Endothelial cell of umbilical vein (primary cell): ENCODE measurements at regions not wholly inside any gene's neighbourhood (a gene's known extent, or its start where the extent isn't known, plus 50 kb on each side); places are given as distances from the start of the nearest gene placed in this dataset.

ENCODE experiments used
- BruUV-seq: library from RNA; stranded (reverse); fragments of 400-500 nt; replicated peaks from 2 replicates; lab custom pipeline; 2021; lab: Mats Ljungman, UMichigan
- CTCF ChIA-PET: fragments of 300-600, 350-600 bp; sonication (Branson Sonifier 250); formaldehyde crosslinking; loops from one replicate; lab custom pipeline; 2021; ENCODE audit warnings: antibody characterized with exemption, inconsistent platforms; lab: Charles Lee
- POLR2A ChIA-PET: fragments of 300-600, 350-600 bp; sonication (Branson Sonifier 250); formaldehyde crosslinking; loops from one replicate; lab custom pipeline; 2021; ENCODE audit warnings: antibody characterized with exemption, inconsistent platforms; lab: Charles Lee
- DNase-seq: peaks from one replicate; pipeline ENCODE4 v3.0.0-alpha.2; 2011; ENCODE audit warnings: low read depth, low spot score
- FAIRE-seq: peaks from 2 replicates; lab custom pipeline; 2011; peaks lifted over from hg19 to GRCh38; lab: Jason Lieb, UNC
- H2AFZ ChIP-seq: 2 replicates; pipeline ENCODE4 v1.6.0; 2012; ENCODE audit warnings: low read depth, low read length, control low read depth, inconsistent platforms
- H3K27ac ChIP-seq: 2 replicates; pipeline ENCODE4 v1.5.1; 2011; ENCODE audit warnings: low read depth, mild to moderate bottlenecking, control low read depth, low read length, moderate library complexity; ENCODE audit not compliant: insufficient read depth
- H3K27me3 ChIP-seq, 2 experiments: 2 replicates each; pipeline versions ENCODE4 v1.6.0 to v1.6.1; 2011; ENCODE audit warnings: low read length in 2 of 2, mixed read lengths in 1 of 2; ENCODE audit not compliant: control insufficient read depth in 2 of 2, insufficient read depth in 2 of 2
- H3K36me3 ChIP-seq, 2 experiments: 2 replicates in 1 of 2; 3 replicates in 1 of 2; pipeline ENCODE4 v1.5.1; 2011; ENCODE audit warnings: low read length in 2 of 2, mild to moderate bottlenecking in 1 of 2, moderate library complexity in 1 of 2; ENCODE audit not compliant: control insufficient read depth in 2 of 2, insufficient read depth in 2 of 2; ENCODE audit errors: extremely low read depth in 1 of 2
- H3K4me1 ChIP-seq: 3 replicates; pipeline ENCODE4 v1.5.1; 2011; ENCODE audit warnings: mild to moderate bottlenecking, low read length; ENCODE audit not compliant: control insufficient read depth, insufficient read depth; ENCODE audit errors: extremely low read depth
- H3K4me2 ChIP-seq: 2 replicates; pipeline ENCODE4 v1.6.1; 2011; ENCODE audit warnings: low read length, control low read depth, mixed read lengths; ENCODE audit not compliant: insufficient read depth
- H3K4me3 ChIP-seq, 3 experiments: fragments of 200-600 bp in 1 of 3; sonication (generic), shearing (Covaris generic) in 1 of 3; replicated peaks in 1 of 3; 2 replicates each; pipeline ENCODE4 v1.5.1; 2011 to 2016; ENCODE audit warnings: control low read depth in 3 of 3, low read length in 3 of 3, mild to moderate bottlenecking in 2 of 3, inconsistent platforms in 1 of 3, low read depth in 1 of 3, moderate library complexity in 1 of 3; ENCODE audit not compliant: insufficient read depth in 1 of 3
- H3K79me2 ChIP-seq: 2 replicates; pipeline ENCODE4 v1.6.0; 2012; ENCODE audit warnings: low read length, inconsistent platforms; ENCODE audit not compliant: control insufficient read depth, insufficient read depth
- H3K9ac ChIP-seq: replicated peaks from 2 replicates; pipeline ENCODE3; 2011; ENCODE audit warnings: low read length, control low read depth; ENCODE audit not compliant: insufficient read depth; ENCODE audit errors: extremely low read depth
- H3K9me1 ChIP-seq: replicated peaks from 3 replicates; pipeline ENCODE4 v1.6.0; 2011; ENCODE audit warnings: mild to moderate bottlenecking, low read length; ENCODE audit not compliant: control insufficient read depth, insufficient read depth; ENCODE audit errors: extremely low read depth
- H3K9me3 ChIP-seq: replicated peaks from 2 replicates; pipeline ENCODE4 v1.5.1; 2012; ENCODE audit warnings: low read length, inconsistent platforms; ENCODE audit not compliant: control insufficient read depth, insufficient read depth
- H4K20me1 ChIP-seq: replicated peaks from 2 replicates; pipeline ENCODE3; 2011; ENCODE audit warnings: mild to moderate bottlenecking, low read length; ENCODE audit not compliant: control insufficient read depth, insufficient read depth; ENCODE audit errors: extremely low read depth
- CTCF ChIP-seq, 2 donors: IDR thresholded peaks; 1 replicate in 1 of 2; 2 replicates in 1 of 2; pipeline ENCODE4 v1.5.1; 2011; ENCODE audit warnings: low read length in 2 of 2, mild to moderate bottlenecking in 2 of 2, moderate library complexity in 2 of 2, control low read depth in 1 of 2, inconsistent platforms in 1 of 2, low read depth in 1 of 2; ENCODE audit not compliant: insufficient read depth in 1 of 2; ENCODE audit errors: extremely low read depth in 1 of 2
- EZH2 ChIP-seq: IDR thresholded peaks from 2 replicates; pipeline ENCODE4 v1.6.1; 2012; ENCODE audit warnings: borderline replicate concordance, low read depth, mild to moderate bottlenecking, moderate library complexity, low read length, inconsistent platforms; ENCODE audit not compliant: severe bottlenecking
- FOS ChIP-seq: IDR thresholded peaks from 2 replicates; pipeline ENCODE4 v1.6.1; 2011; ENCODE audit warnings: mild to moderate bottlenecking, low read length, moderate library complexity, borderline replicate concordance; ENCODE audit not compliant: insufficient read depth
- GATA2 ChIP-seq: IDR thresholded peaks from 2 replicates; pipeline ENCODE4 v1.7.0; 2011; ENCODE audit warnings: low read depth, mild to moderate bottlenecking, moderate library complexity, mixed read lengths, low read length; ENCODE audit not compliant: insufficient read length, insufficient read depth
- JUN ChIP-seq: IDR thresholded peaks from 2 replicates; pipeline ENCODE4 v1.6.1; 2011; ENCODE audit warnings: borderline replicate concordance, low read depth; ENCODE audit not compliant: insufficient read length, insufficient read depth
- MAX ChIP-seq: IDR thresholded peaks from 2 replicates; pipeline ENCODE4 v1.6.1; 2011; ENCODE audit not compliant: insufficient read depth, insufficient read length
- MYC ChIP-seq: IDR thresholded peaks from one replicate; pipeline ENCODE4 v1.6.1; 2011; ENCODE audit warnings: mild to moderate bottlenecking, low read depth, low read length
- POLR2A ChIP-seq: IDR thresholded peaks from 2 replicates; pipeline ENCODE4 v1.6.1; 2012; ENCODE audit warnings: low read depth, mild to moderate bottlenecking, control low read depth, low read length
- POLR2AphosphoS5 ChIP-seq: IDR thresholded peaks from 2 replicates; pipeline ENCODE4 v1.6.1; 2012; ENCODE audit warnings: low read depth, mild to moderate bottlenecking, control low read depth, low read length, moderate library complexity; ENCODE audit not compliant: insufficient read depth
- dilution Hi-C: fragments of 300-500 bp; cut with MboI; formaldehyde crosslinking; loops from one replicate; pipeline ENCODE4 v1.15.0; 2019; ENCODE audit warnings: low sequenced_read_pairs; ENCODE audit not compliant: extremely low pct_ligation_motif_present
- intact Hi-C: fragments of 100-400 bp; cut with micrococcal nuclease; formaldehyde crosslinking; loops from one replicate; pipeline ENCODE4 v1.10.0; 2022

- Histone ChIP-seq H3K4me2 (no peak overlapping the region), H2AFZ (no peak overlapping the region), H3K9me1 (no peaks in the 10 kb centered on the region), H4K20me1 (no peaks in the 10 kb centered on the region), H3K27ac (no peak overlapping the region), H3K27me3 (peaks cover 22 to 29% of the 10 kb centered on the region in 2 experiments), H3K4me1 (no peaks in the 10 kb centered on the region), H3K36me3 (no peaks in the 10 kb centered on the region), H3K9ac (no peak overlapping the region), H3K4me3 (no peak overlapping the region), H3K79me2 (no peaks in the 10 kb centered on the region), H3K9me3 (no peaks in the 10 kb centered on the region)
- intact Hi-C loops: loop anchor here (10.0 kb wide), 1 partner anchor 1693 kb away; no protein-coding TSS in a partner anchor
- TF ChIP-seq JUN (no peak), GATA2 (no peak), CTCF (IDR thresholded peaks at IDR 0.05; ENCODE audit: extremely low read depth in 1 of 2, insufficient read depth in 1 of 2, low read depth in 1 of 2, low read length in 2 of 2) (no peak), POLR2AphosphoS5 (no peak), MAX (no peak), POLR2A (no peak), MYC (no peak), FOS (no peak), EZH2 (no peak)
- POLR2A ChIA-PET: no interaction called here
- DNase-seq (no peak), FAIRE-seq (no peak)
- no TSS peak for BruUV-seq
- dilution Hi-C loops: no loop called here
- CTCF ChIA-PET: interaction anchor here (0.9 kb wide), 1 partner anchor 1643 kb away, joined by 3 read pairs; no protein-coding TSS in a partner anchor
Observed at GRCh38 chr22:48488149-48488551, 1339.5 kb downstream of the BRD1 start.
